ENCODE measurements at regions not wholly inside any gene's neighbourhood (a gene's known extent, or its start where the extent isn't known, plus 50 kb on each side); places are given as distances from the start of the nearest gene placed in this dataset.

DNA sequence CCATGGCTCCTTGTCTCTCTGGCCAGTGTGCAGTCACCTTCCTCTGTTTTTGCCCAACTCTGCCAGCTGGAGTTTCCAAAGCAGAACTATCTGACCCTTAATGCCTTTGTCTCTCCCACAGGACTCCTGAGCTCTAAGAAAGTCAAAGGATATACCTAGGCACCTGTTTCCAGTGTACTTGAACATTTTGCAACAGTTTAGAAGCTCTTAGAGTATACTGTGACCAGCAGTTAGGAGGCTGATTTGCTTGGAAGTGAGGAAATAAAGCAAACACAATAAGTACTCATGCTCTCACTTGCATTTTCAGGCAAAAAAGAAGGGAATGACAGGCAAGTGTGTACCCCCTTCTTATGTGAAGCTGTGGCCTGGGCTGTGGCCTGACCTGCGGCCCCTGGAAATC is 204.3 kb upstream of the PLET1 start:
- intact Hi-C loops (cut with micrococcal nuclease) (no loop called here), dilution Hi-C loops (cut with MboI; ENCODE audit: extremely low pct_ligation_motif_present, low sequenced_read_pairs) (no loop called here)
- H2AFZ ChIP-seq (ENCODE audit: low read depth, low read length) = no peak overlapping the region

More for the DNA sequence above, 204.3 kb upstream of the PLET1 start:
- POLR2A ChIA-PET = no interaction called here
- no peak for TF ChIP-seq MYC (IDR thresholded peaks at IDR 0.05; ENCODE audit: low read depth, low read length)
- no peak for TF ChIP-seq EZH2 (IDR thresholded peaks at IDR 0.05; ENCODE audit: borderline replicate concordance, low read depth, low read length, severe bottlenecking)
- TF ChIP-seq FOS (IDR thresholded peaks at IDR 0.05; ENCODE audit: borderline replicate concordance, insufficient read depth, low read length) = no peak
- TF ChIP-seq GATA2 (IDR thresholded peaks at IDR 0.05; ENCODE audit: insufficient read depth, insufficient read length, low read depth, low read length) = no peak
- TF ChIP-seq, protein P1, sequence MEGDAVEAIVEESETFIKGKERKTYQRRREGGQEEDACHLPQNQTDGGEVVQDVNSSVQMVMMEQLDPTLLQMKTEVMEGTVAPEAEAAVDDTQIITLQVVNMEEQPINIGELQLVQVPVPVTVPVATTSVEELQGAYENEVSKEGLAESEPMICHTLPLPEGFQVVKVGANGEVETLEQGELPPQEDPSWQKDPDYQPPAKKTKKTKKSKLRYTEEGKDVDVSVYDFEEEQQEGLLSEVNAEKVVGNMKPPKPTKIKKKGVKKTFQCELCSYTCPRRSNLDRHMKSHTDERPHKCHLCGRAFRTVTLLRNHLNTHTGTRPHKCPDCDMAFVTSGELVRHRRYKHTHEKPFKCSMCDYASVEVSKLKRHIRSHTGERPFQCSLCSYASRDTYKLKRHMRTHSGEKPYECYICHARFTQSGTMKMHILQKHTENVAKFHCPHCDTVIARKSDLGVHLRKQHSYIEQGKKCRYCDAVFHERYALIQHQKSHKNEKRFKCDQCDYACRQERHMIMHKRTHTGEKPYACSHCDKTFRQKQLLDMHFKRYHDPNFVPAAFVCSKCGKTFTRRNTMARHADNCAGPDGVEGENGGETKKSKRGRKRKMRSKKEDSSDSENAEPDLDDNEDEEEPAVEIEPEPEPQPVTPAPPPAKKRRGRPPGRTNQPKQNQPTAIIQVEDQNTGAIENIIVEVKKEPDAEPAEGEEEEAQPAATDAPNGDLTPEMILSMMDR (IDR thresholded peaks at IDR 0.05; ENCODE audit: extremely low read depth in 1 of 2, insufficient read depth in 1 of 2, low read depth in 1 of 2, low read length in 2 of 2) = no peak
- no peak for TF ChIP-seq JUN (IDR thresholded peaks at IDR 0.05; ENCODE audit: borderline replicate concordance, insufficient read depth, insufficient read length, low read depth)
- TF ChIP-seq, protein P2, sequence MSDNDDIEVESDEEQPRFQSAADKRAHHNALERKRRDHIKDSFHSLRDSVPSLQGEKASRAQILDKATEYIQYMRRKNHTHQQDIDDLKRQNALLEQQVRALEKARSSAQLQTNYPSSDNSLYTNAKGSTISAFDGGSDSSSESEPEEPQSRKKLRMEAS (IDR thresholded peaks at IDR 0.05; ENCODE audit: insufficient read depth, insufficient read length) = no peak
- no peak for TF ChIP-seq POLR2AphosphoS5 (IDR thresholded peaks at IDR 0.05; ENCODE audit: insufficient read depth, low read depth, low read length)
- no peak for TF ChIP-seq POLR2A (IDR thresholded peaks at IDR 0.05; ENCODE audit: low read depth, low read length)
- DNase-seq (ENCODE audit: low read depth, low spot score) = no peak
- no peaks in the 10 kb centered on the region for H3K4me1 ChIP-seq (ENCODE audit: control insufficient read depth, extremely low read depth, insufficient read depth, low read length)
- no peaks in the 10 kb centered on the region for H4K20me1 ChIP-seq (replicated peaks; ENCODE audit: control insufficient read depth, extremely low read depth, insufficient read depth, low read length)
- H3K9me3 ChIP-seq (replicated peaks; ENCODE audit: control insufficient read depth, insufficient read depth, low read length) = no peaks in the 10 kb centered on the region
- no peak overlapping the region for H3K4me2 ChIP-seq (ENCODE audit: insufficient read depth, low read length)
- H3K9ac ChIP-seq (replicated peaks; ENCODE audit: extremely low read depth, insufficient read depth, low read length) = no peak overlapping the region
- no peaks in the 10 kb centered on the region for H3K27me3 ChIP-seq (ENCODE audit: control insufficient read depth in 2 of 2, insufficient read depth in 2 of 2, low read length in 2 of 2)
- BruUV-seq (replicated peaks) = no TSS peak
- no peak overlapping the region for H3K27ac ChIP-seq (ENCODE audit: insufficient read depth, low read depth, low read length)
- H3K79me2 ChIP-seq (ENCODE audit: control insufficient read depth, insufficient read depth, low read length) = no peaks in the 10 kb centered on the region
- no peaks in the 10 kb centered on the region for H3K36me3 ChIP-seq (ENCODE audit: control insufficient read depth in 2 of 2, extremely low read depth in 1 of 2, insufficient read depth in 2 of 2, low read length in 2 of 2)
- no peak for FAIRE-seq
- no peak overlapping the region for H3K4me3 ChIP-seq (replicated peaks in 1 of 3; ENCODE audit: insufficient read depth in 1 of 3, low read depth in 1 of 3, low read length in 3 of 3)
- CTCF ChIA-PET = interaction anchor here (1.6 kb wide), 1 partner anchor 10 kb away, joined by 4 read pairs; no protein-coding TSS in a partner anchor
- H3K9me1 ChIP-seq (replicated peaks; ENCODE audit: control insufficient read depth, extremely low read depth, insufficient read depth, low read length) = no peaks in the 10 kb centered on the region
